Keratinocyte (primary cell): ENCODE measurements at regions not wholly inside any gene's neighbourhood (a gene's known extent, or its start where the extent isn't known, plus 50 kb on each side); places are given as distances from the start of the nearest gene placed in this dataset.

Source experiments
- DNase-seq: peaks from one replicate; pipeline ENCODE4 v3.0.0-alpha.2; 2011; ENCODE audit warnings: low read depth, missing footprints, low spot score
- FAIRE-seq: peaks from 2 replicates; lab custom pipeline; 2011; peaks lifted over from hg19 to GRCh38; lab: Jason Lieb, UNC
- H2AFZ ChIP-seq: 2 replicates; pipeline ENCODE4 v1.6.0; 2012; ENCODE audit warnings: low read length, control low read depth, inconsistent platforms; ENCODE audit not compliant: control insufficient read depth
- H3K27ac ChIP-seq: 2 replicates; pipeline ENCODE4 v1.5.1; 2011; ENCODE audit warnings: low read length; ENCODE audit not compliant: control insufficient read depth, insufficient read depth
- H3K27me3 ChIP-seq: 3 replicates; pipeline ENCODE4 v1.6.0; 2011; ENCODE audit warnings: low read length; ENCODE audit not compliant: control insufficient read depth, insufficient read depth; ENCODE audit errors: extremely low read depth
- H3K36me3 ChIP-seq, 2 experiments: 2 replicates in 1 of 2; 3 replicates in 1 of 2; pipeline ENCODE4 v1.5.1; 2011; ENCODE audit warnings: low read length in 2 of 2, mild to moderate bottlenecking in 1 of 2; ENCODE audit not compliant: control insufficient read depth in 2 of 2, insufficient read depth in 2 of 2; ENCODE audit errors: extremely low read depth in 1 of 2
- H3K4me1 ChIP-seq: 3 replicates; pipeline ENCODE4 v1.5.1; 2011; ENCODE audit warnings: low read length; ENCODE audit not compliant: control insufficient read depth, insufficient read depth; ENCODE audit errors: extremely low read depth
- H3K4me2 ChIP-seq: 3 replicates; pipeline ENCODE4 v1.6.0; 2011; ENCODE audit warnings: low read depth, low read length; ENCODE audit not compliant: control insufficient read depth, insufficient read depth; ENCODE audit errors: extremely low read depth
- H3K4me3 ChIP-seq, 3 experiments: fragments of 200-600 bp in 1 of 3; sonication (generic) in 1 of 3; 2 replicates in 2 of 3; 3 replicates in 1 of 3; pipeline ENCODE4 v1.5.1; 2011 to 2016; ENCODE audit warnings: low read length in 3 of 3, mild to moderate bottlenecking in 3 of 3, control low read depth in 2 of 3, inconsistent platforms in 1 of 3, low read depth in 1 of 3, mixed read lengths in 1 of 3, mixed run types in 1 of 3, moderate library complexity in 1 of 3; ENCODE audit not compliant: control insufficient read depth in 2 of 3, insufficient read depth in 2 of 3; ENCODE audit errors: extremely low read depth in 1 of 3
- H3K79me2 ChIP-seq: 2 replicates; pipeline ENCODE4 v1.6.0; 2012; ENCODE audit warnings: low read length; ENCODE audit not compliant: control insufficient read depth, insufficient read depth
- H3K9ac ChIP-seq: 3 replicates; pipeline ENCODE4 v1.6.0; 2011; ENCODE audit warnings: low read length; ENCODE audit not compliant: control insufficient read depth, insufficient read depth; ENCODE audit errors: extremely low read depth
- H3K9me1 ChIP-seq: 3 replicates; pipeline ENCODE4 v1.6.0; 2011; ENCODE audit warnings: low read length; ENCODE audit not compliant: control insufficient read depth, insufficient read depth; ENCODE audit errors: extremely low read depth
- H3K9me3 ChIP-seq: 2 replicates; pipeline ENCODE4 v1.5.1; 2012; ENCODE audit warnings: low read depth, low read length; ENCODE audit not compliant: control insufficient read depth
- H4K20me1 ChIP-seq: 3 replicates; pipeline ENCODE4 v1.6.0; 2011; ENCODE audit warnings: low read length; ENCODE audit not compliant: control insufficient read depth, insufficient read depth; ENCODE audit errors: extremely low read depth
- CTCF ChIP-seq, 3 experiments: IDR thresholded peaks in 1 of 3; conservative IDR thresholded peaks in 1 of 3; optimal IDR thresholded peaks in 1 of 3; 2 replicates in 2 of 3; 3 replicates in 1 of 3; pipeline versions ENCODE3 to v1.5.1; 2011; ENCODE audit warnings: low read length in 3 of 3, mild to moderate bottlenecking in 3 of 3, moderate library complexity in 2 of 3, control low read depth in 1 of 3, inconsistent platforms in 1 of 3; ENCODE audit not compliant: insufficient read depth in 2 of 3; ENCODE audit errors: extremely low read depth in 1 of 3
- EZH2 ChIP-seq: IDR thresholded peaks from one replicate; pipeline ENCODE4 v1.6.1; 2012; ENCODE audit warnings: inconsistent platforms, mild to moderate bottlenecking, low read length, moderate library complexity
- dilution Hi-C: fragments of 300-500 bp; cut with MboI; formaldehyde crosslinking; loops from one replicate; pipeline ENCODE4 v1.7.0; 2020; ENCODE audit warnings: low sequenced_read_pairs; ENCODE audit not compliant: extremely low pct_ligation_motif_present

- FAIRE-seq (no peak), DNase-seq (no peak)
- Histone ChIP-seq H3K36me3 (no peaks in the 10 kb centered on the region), H3K9me3 (no peaks in the 10 kb centered on the region), H4K20me1 (no peaks in the 10 kb centered on the region), H3K79me2 (no peaks in the 10 kb centered on the region), H3K4me2 (no peak overlapping the region), H3K9ac (no peak overlapping the region), H2AFZ (no peak overlapping the region), H3K4me1 (no peaks in the 10 kb centered on the region), H3K4me3 (no peak overlapping the region), H3K9me1 (no peaks in the 10 kb centered on the region), H3K27ac (no peak overlapping the region), H3K27me3 (no peaks in the 10 kb centered on the region)
- TF ChIP-seq CTCF (optimal IDR thresholded peaks at IDR 0.05 in 1 of 3, IDR thresholded peaks at IDR 0.05 in 1 of 3, conservative IDR thresholded peaks at IDR 0.05 in 1 of 3; ENCODE audit: extremely low read depth in 1 of 3, insufficient read depth in 2 of 3, low read length in 3 of 3) = no peak
- no peak for TF ChIP-seq EZH2
- dilution Hi-C loops = no loop called here
Observed at GRCh38 chr3:178382449-178383061, 153.7 kb upstream of the KCNMB2 start.

GRCh38 chr3:178384321-178385230, 151.7 kb upstream of the KCNMB2 start:
- TF ChIP-seq CTCF (optimal IDR thresholded peaks at IDR 0.05 in 1 of 3, IDR thresholded peaks at IDR 0.05 in 1 of 3, conservative IDR thresholded peaks at IDR 0.05 in 1 of 3; ENCODE audit: extremely low read depth in 1 of 3, insufficient read depth in 2 of 3, low read length in 3 of 3) (no peak), EZH2 (no peak)
- H3K36me3 ChIP-seq = no peaks in the 10 kb centered on the region
- H3K4me1 ChIP-seq = no peaks in the 10 kb centered on the region
- no peak overlapping the region for H2AFZ ChIP-seq
- H3K9me1 ChIP-seq = no peaks in the 10 kb centered on the region
- FAIRE-seq (no peak), DNase-seq (no peak)
- dilution Hi-C loops = no loop called here
- no peaks in the 10 kb centered on the region for H3K27me3 ChIP-seq
- H4K20me1 ChIP-seq = no peaks in the 10 kb centered on the region
- no peak overlapping the region for H3K4me2 ChIP-seq
- no peak overlapping the region for H3K27ac ChIP-seq
- H3K79me2 ChIP-seq = no peaks in the 10 kb centered on the region
- no peaks in the 10 kb centered on the region for H3K9me3 ChIP-seq
- no peak overlapping the region for H3K4me3 ChIP-seq
- H3K9ac ChIP-seq = no peak overlapping the region
